ENCODE measurements at regions not wholly inside any gene's neighbourhood (a gene's known extent, or its start where the extent isn't known, plus 50 kb on each side); places are given as distances from the start of the nearest gene placed in this dataset.
A peak's percentile ranks its signal among the peaks of the same experiment; 100 is the strongest.

- DNase-seq = peak; percentile 45 to 46
- 9 to 46% (median 23%) methylated on average over 2 of the region's 2 CpGs for WGBS, 3 donors
- peaks cover 0 to 2% (median 0%) of the 10 kb centered on the region in 3 donors for H3K27me3 ChIP-seq (ENCODE audit: control insufficient read depth in 3 of 3, insufficient read depth in 3 of 3, low read length in 3 of 3)
- H3K9me3 ChIP-seq (ENCODE audit: control insufficient read depth in 2 of 2, insufficient read depth in 1 of 2, low read depth in 1 of 2, low read length in 1 of 2) = peaks cover 0 to 15% of the 10 kb centered on the region in 2 donors
- H3K4me1 ChIP-seq (ENCODE audit: control insufficient read depth in 3 of 3, insufficient read depth in 2 of 3, low read depth in 1 of 3, low read length in 2 of 3) = peaks cover 0 to 3% (median 2%) of the 10 kb centered on the region in 3 donors
- H3K4me3 ChIP-seq (ENCODE audit: low read depth in 1 of 3, low read length in 3 of 3) = no peak overlapping the region
- H3K27ac ChIP-seq (ENCODE audit: low read depth in 1 of 3, low read length in 2 of 3) = no peak overlapping the region
- H3K36me3 ChIP-seq (ENCODE audit: control insufficient read depth in 3 of 3, insufficient read depth in 2 of 3, low read depth in 1 of 3, low read length in 3 of 3) = no peaks in the 10 kb centered on the region
- no peak for FAIRE-seq
Observed at GRCh38 chr1:60960891-60961461, 121.4 kb upstream of the NFIA start.

- no peak for FAIRE-seq
- Histone ChIP-seq H3K27ac (ENCODE audit: low read depth in 1 of 3, low read length in 2 of 3) (no peak overlapping the region), H3K9me3 (ENCODE audit: control insufficient read depth in 2 of 2, insufficient read depth in 1 of 2, low read depth in 1 of 2, low read length in 1 of 2) (peaks cover 0 to 10% of the 10 kb centered on the region in 2 donors), H3K36me3 (ENCODE audit: control insufficient read depth in 3 of 3, insufficient read depth in 2 of 3, low read depth in 1 of 3, low read length in 3 of 3) (no peaks in the 10 kb centered on the region), H3K4me1 (ENCODE audit: control insufficient read depth in 3 of 3, insufficient read depth in 2 of 3, low read depth in 1 of 3, low read length in 2 of 3) (peaks cover 0 to 3% (median 2%) of the 10 kb centered on the region in 3 donors), H3K4me3 (ENCODE audit: low read depth in 1 of 3, low read length in 3 of 3) (no peak overlapping the region), H3K27me3 (ENCODE audit: control insufficient read depth in 3 of 3, insufficient read depth in 3 of 3, low read length in 3 of 3) (peaks cover 0 to 7% (median 0%) of the 10 kb centered on the region in 3 donors)
- WGBS, 3 donors = 77 to 86% (median 83%) methylated on average over 1 of the region's 1 CpG
- DNase-seq = no peak
Observed at GRCh38 chr1:60959701-60960100, 122.7 kb upstream of the NFIA start.

GRCh38 chr1:60958001-60958400 lies 124.4 kb upstream of the NFIA start:
- peaks cover 0 to 7% (median 0%) of the 10 kb centered on the region in 3 donors for H3K27me3 ChIP-seq (ENCODE audit: control insufficient read depth in 3 of 3, insufficient read depth in 3 of 3, low read length in 3 of 3)
- no peak for FAIRE-seq
- 61 to 77% (median 69%) methylated on average over 3 of the region's 3 CpGs for WGBS, 3 donors

GRCh38 chr1:60956520-60956919 lies 125.8 kb upstream of the NFIA start:
- Histone ChIP-seq H3K4me3 (ENCODE audit: low read depth in 1 of 3, low read length in 3 of 3) (no peak overlapping the region), H3K36me3 (ENCODE audit: control insufficient read depth in 3 of 3, insufficient read depth in 2 of 3, low read depth in 1 of 3, low read length in 3 of 3) (no peaks in the 10 kb centered on the region), H3K4me1 (ENCODE audit: control insufficient read depth in 3 of 3, insufficient read depth in 2 of 3, low read depth in 1 of 3, low read length in 2 of 3) (peaks cover 0 to 3% (median 2%) of the 10 kb centered on the region in 3 donors), H3K9me3 (ENCODE audit: control insufficient read depth in 2 of 2, insufficient read depth in 1 of 2, low read depth in 1 of 2, low read length in 1 of 2) (peaks cover 0 to 6% of the 10 kb centered on the region in 2 donors), H3K27me3 (ENCODE audit: control insufficient read depth in 3 of 3, insufficient read depth in 3 of 3, low read length in 3 of 3) (peaks cover 0 to 9% (median 0%) of the 10 kb centered on the region in 3 donors), H3K27ac (ENCODE audit: low read depth in 1 of 3, low read length in 2 of 3) (no peak overlapping the region)
- WGBS, 3 donors = 95 to 98% (median 95%) methylated on average over 3 of the region's 3 CpGs
- DNase-seq (no peak), FAIRE-seq (no peak)

More at GRCh38 chr1:60958001-60958400, 124.4 kb upstream of the NFIA start:
- no peak overlapping the region for H3K27ac ChIP-seq (ENCODE audit: low read depth in 1 of 3, low read length in 2 of 3)
- DNase-seq = no peak
- H3K9me3 ChIP-seq (ENCODE audit: control insufficient read depth in 2 of 2, insufficient read depth in 1 of 2, low read depth in 1 of 2, low read length in 1 of 2) = peaks cover 0 to 6% of the 10 kb centered on the region in 2 donors
- H3K4me3 ChIP-seq (ENCODE audit: low read depth in 1 of 3, low read length in 3 of 3) = no peak overlapping the region
- peaks cover 0 to 3% (median 2%) of the 10 kb centered on the region in 3 donors for H3K4me1 ChIP-seq (ENCODE audit: control insufficient read depth in 3 of 3, insufficient read depth in 2 of 3, low read depth in 1 of 3, low read length in 2 of 3)
- H3K36me3 ChIP-seq (ENCODE audit: control insufficient read depth in 3 of 3, insufficient read depth in 2 of 3, low read depth in 1 of 3, low read length in 3 of 3) = no peaks in the 10 kb centered on the region

- H3K9me3 ChIP-seq (ENCODE audit: control insufficient read depth in 2 of 2, insufficient read depth in 1 of 2, low read depth in 1 of 2, low read length in 1 of 2) = peaks cover 0 to 6% of the 10 kb centered on the region in 2 donors
- WGBS, 3 donors = 76 to 92% (median 83%) methylated on average over 10 of the region's 10 CpGs
- peaks cover 0 to 15% (median 2%) of the 10 kb centered on the region in 3 donors for H3K27me3 ChIP-seq (ENCODE audit: control insufficient read depth in 3 of 3, insufficient read depth in 3 of 3, low read length in 3 of 3)
- DNase-seq = no peak
- no peaks in the 10 kb centered on the region for H3K4me1 ChIP-seq (ENCODE audit: control insufficient read depth in 3 of 3, insufficient read depth in 2 of 3, low read depth in 1 of 3, low read length in 2 of 3)
- no peaks in the 10 kb centered on the region for H3K36me3 ChIP-seq (ENCODE audit: control insufficient read depth in 3 of 3, insufficient read depth in 2 of 3, low read depth in 1 of 3, low read length in 3 of 3)
- H3K27ac ChIP-seq (ENCODE audit: low read depth in 1 of 3, low read length in 2 of 3) = no peak overlapping the region
- H3K4me3 ChIP-seq (ENCODE audit: low read depth in 1 of 3, low read length in 3 of 3) = no peak overlapping the region
- no peak for FAIRE-seq
Observed at GRCh38 chr1:60952612-60953111, 129.7 kb upstream of the NFIA start.

GRCh38 chr1:60950224-60951063 lies 131.9 kb upstream of the NFIA start:
- FAIRE-seq = no peak
- DNase-seq = no peak
- Histone ChIP-seq H3K4me1 (ENCODE audit: control insufficient read depth in 3 of 3, insufficient read depth in 2 of 3, low read depth in 1 of 3, low read length in 2 of 3) (no peaks in the 10 kb centered on the region), H3K27me3 (ENCODE audit: control insufficient read depth in 3 of 3, insufficient read depth in 3 of 3, low read length in 3 of 3) (peaks cover 0 to 13% (median 2%) of the 10 kb centered on the region in 3 donors), H3K9me3 (ENCODE audit: control insufficient read depth in 2 of 2, insufficient read depth in 1 of 2, low read depth in 1 of 2, low read length in 1 of 2) (peaks cover 0 to 6% of the 10 kb centered on the region in 2 donors), H3K4me3 (ENCODE audit: low read depth in 1 of 3, low read length in 3 of 3) (no peak overlapping the region), H3K27ac (ENCODE audit: low read depth in 1 of 3, low read length in 2 of 3) (no peak overlapping the region), H3K36me3 (ENCODE audit: control insufficient read depth in 3 of 3, insufficient read depth in 2 of 3, low read depth in 1 of 3, low read length in 3 of 3) (no peaks in the 10 kb centered on the region)
- 73 to 86% (median 78%) methylated on average over 9 of the region's 9 CpGs for WGBS, 3 donors

- Histone ChIP-seq H3K4me1 (ENCODE audit: control insufficient read depth in 3 of 3, insufficient read depth in 2 of 3, low read depth in 1 of 3, low read length in 2 of 3) (no peaks in the 10 kb centered on the region), H3K36me3 (ENCODE audit: control insufficient read depth in 3 of 3, insufficient read depth in 2 of 3, low read depth in 1 of 3, low read length in 3 of 3) (no peaks in the 10 kb centered on the region), H3K9me3 (ENCODE audit: control insufficient read depth in 2 of 2, insufficient read depth in 1 of 2, low read depth in 1 of 2, low read length in 1 of 2) (peaks cover 0 to 1% of the 10 kb centered on the region in 2 donors), H3K27me3 (ENCODE audit: control insufficient read depth in 3 of 3, insufficient read depth in 3 of 3, low read length in 3 of 3) (peaks cover 0 to 10% (median 2%) of the 10 kb centered on the region in 3 donors), H3K27ac (ENCODE audit: low read depth in 1 of 3, low read length in 2 of 3) (no peak overlapping the region), H3K4me3 (ENCODE audit: low read depth in 1 of 3, low read length in 3 of 3) (no peak overlapping the region)
- DNase-seq (no peak), FAIRE-seq (no peak)
- WGBS, 3 donors = 93 to 95% (median 94%) methylated on average over 3 of the region's 3 CpGs
Observed at GRCh38 chr1:60949826-60950197, 132.5 kb upstream of the NFIA start.

GRCh38 chr1:60949154-60949825 lies 133.1 kb upstream of the NFIA start:
- H3K4me3 ChIP-seq (ENCODE audit: low read depth in 1 of 3, low read length in 3 of 3) = no peak overlapping the region
- no peaks in the 10 kb centered on the region for H3K36me3 ChIP-seq (ENCODE audit: control insufficient read depth in 3 of 3, insufficient read depth in 2 of 3, low read depth in 1 of 3, low read length in 3 of 3)
- no peaks in the 10 kb centered on the region for H3K4me1 ChIP-seq (ENCODE audit: control insufficient read depth in 3 of 3, insufficient read depth in 2 of 3, low read depth in 1 of 3, low read length in 2 of 3)
- H3K9me3 ChIP-seq (ENCODE audit: control insufficient read depth in 2 of 2, insufficient read depth in 1 of 2, low read depth in 1 of 2, low read length in 1 of 2) = no peaks in the 10 kb centered on the region
- DNase-seq = no peak
- no peak for FAIRE-seq
- 62 to 80% (median 62%) methylated on average over 5 of the region's 5 CpGs for WGBS, 3 donors
- H3K27ac ChIP-seq (ENCODE audit: low read depth in 1 of 3, low read length in 2 of 3) = no peak overlapping the region
- peaks cover 0 to 8% (median 2%) of the 10 kb centered on the region in 3 donors for H3K27me3 ChIP-seq (ENCODE audit: control insufficient read depth in 3 of 3, insufficient read depth in 3 of 3, low read length in 3 of 3)
